ENCODE measurements at regions not wholly inside any gene's neighbourhood (a gene's known extent, or its start where the extent isn't known, plus 50 kb on each side); places are given as distances from the start of the nearest gene placed in this dataset.
A peak's percentile ranks its signal among the peaks of the same experiment; 100 is the strongest.

DNA sequence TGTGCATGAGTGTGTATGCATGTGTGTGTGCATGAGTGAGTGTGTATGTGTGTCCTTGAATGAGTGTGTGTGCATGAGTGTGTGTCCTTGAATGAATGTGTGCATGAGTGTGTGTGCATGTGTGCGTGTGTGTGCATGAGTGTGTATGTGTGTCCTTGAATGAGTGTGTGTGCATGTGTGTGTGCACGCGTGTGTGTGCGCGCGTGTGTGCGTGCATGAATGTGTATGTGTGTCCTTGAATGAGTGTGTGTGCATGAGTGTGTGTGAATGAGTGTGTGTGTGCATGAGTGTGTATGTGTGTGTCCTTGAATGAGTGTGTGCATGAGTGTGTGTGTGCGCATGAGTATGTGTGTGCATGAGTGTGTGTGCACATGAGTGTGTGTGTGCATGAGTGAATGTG, 271.9 kb downstream of the RNF144A start:
- Histone ChIP-seq H3K27ac (ENCODE audit: low read length) (no peak overlapping the region), H3K4me1 (ENCODE audit: control insufficient read depth, insufficient read depth, low read length) (peaks cover 6% of the 10 kb centered on the region), H3K9me3 (replicated peaks; ENCODE audit: control insufficient read depth, low read depth, low read length) (no peaks in the 10 kb centered on the region), H3K4me3 (ENCODE audit: low read length) (no peak overlapping the region), H3K36me3 (ENCODE audit: control insufficient read depth, insufficient read depth, low read length) (no peaks in the 10 kb centered on the region), H3K27me3 (ENCODE audit: control insufficient read depth, insufficient read depth, low read length) (no peaks in the 10 kb centered on the region)
- no peak for DNase-seq
- 88% methylated on average over 4 of the region's 8 CpGs for WGBS (ENCODE audit: insufficient coverage)

- no peak overlapping the region for H3K4me3 ChIP-seq (ENCODE audit: low read length)
- WGBS (ENCODE audit: insufficient coverage): 47% methylated on average over 3 of the region's 5 CpGs
These were observed 273.5 kb downstream of the RNF144A start for GRCh38 chr2:7190587-7191324.

DNA sequence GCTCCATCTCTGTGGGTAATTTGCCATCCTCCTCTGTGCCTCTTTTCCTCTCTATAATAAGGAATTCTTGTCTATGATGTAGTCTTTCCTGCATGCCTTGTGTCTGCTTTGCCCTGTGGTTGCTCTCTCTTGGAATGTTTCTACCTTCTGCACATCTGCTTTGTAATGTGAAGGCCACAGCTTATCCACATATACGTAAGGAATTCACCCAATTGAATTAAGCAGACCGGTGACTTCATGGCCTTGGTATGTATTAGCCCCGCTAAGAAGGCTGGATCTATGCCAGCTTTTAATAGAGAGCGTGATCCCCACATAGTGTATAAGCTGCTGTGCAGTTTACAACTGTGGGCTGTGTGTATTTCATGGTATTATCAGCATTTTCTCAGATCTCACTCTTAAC, 274.7 kb downstream of the RNF144A start:
- peak; percentile 57 for DNase-seq
- H3K27ac ChIP-seq (ENCODE audit: low read length): no peak overlapping the region
- no peaks in the 10 kb centered on the region for H3K27me3 ChIP-seq (ENCODE audit: control insufficient read depth, insufficient read depth, low read length)
- H3K9me3 ChIP-seq (replicated peaks; ENCODE audit: control insufficient read depth, low read depth, low read length): no peaks in the 10 kb centered on the region
- H3K4me1 ChIP-seq (ENCODE audit: control insufficient read depth, insufficient read depth, low read length): peaks cover 6% of the 10 kb centered on the region
- H3K36me3 ChIP-seq (ENCODE audit: control insufficient read depth, insufficient read depth, low read length): no peaks in the 10 kb centered on the region
- H3K4me3 ChIP-seq (ENCODE audit: low read length): no peak overlapping the region
- no CpG with 5 or more reads among the region's 4 CpGs for WGBS (ENCODE audit: insufficient coverage)

More at GRCh38 chr2:7190587-7191324, 273.5 kb downstream of the RNF144A start:
- DNase-seq: no peak
- Histone ChIP-seq H3K27me3 (ENCODE audit: control insufficient read depth, insufficient read depth, low read length) (no peaks in the 10 kb centered on the region), H3K9me3 (replicated peaks; ENCODE audit: control insufficient read depth, low read depth, low read length) (no peaks in the 10 kb centered on the region), H3K36me3 (ENCODE audit: control insufficient read depth, insufficient read depth, low read length) (no peaks in the 10 kb centered on the region), H3K4me1 (ENCODE audit: control insufficient read depth, insufficient read depth, low read length) (peaks cover 6% of the 10 kb centered on the region), H3K27ac (ENCODE audit: low read length) (no peak overlapping the region)

DNA sequence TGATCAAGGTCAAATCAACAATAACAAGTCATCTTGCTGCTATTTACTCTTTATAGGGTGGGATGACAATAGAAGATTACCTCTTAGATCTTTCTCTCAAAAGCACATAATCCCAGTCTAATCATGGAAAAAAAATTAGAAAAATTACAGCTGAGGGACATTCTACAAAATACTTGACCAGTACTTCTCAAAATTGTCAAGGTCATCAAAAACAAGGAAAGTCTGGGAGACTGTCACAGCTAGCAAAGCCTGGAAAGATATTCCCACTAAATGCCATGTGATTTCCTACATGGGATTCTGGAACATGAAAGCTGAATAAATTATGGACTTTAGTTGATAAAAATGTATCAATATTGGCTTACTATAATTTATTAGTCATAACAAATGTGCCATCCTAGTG, 276.2 kb downstream of the RNF144A start:
- Histone ChIP-seq H3K4me3 (ENCODE audit: low read length) (no peak overlapping the region), H3K27me3 (ENCODE audit: control insufficient read depth, insufficient read depth, low read length) (no peaks in the 10 kb centered on the region), H3K9me3 (replicated peaks; ENCODE audit: control insufficient read depth, low read depth, low read length) (no peaks in the 10 kb centered on the region), H3K36me3 (ENCODE audit: control insufficient read depth, insufficient read depth, low read length) (no peaks in the 10 kb centered on the region), H3K27ac (ENCODE audit: low read length) (no peak overlapping the region), H3K4me1 (ENCODE audit: control insufficient read depth, insufficient read depth, low read length) (peaks cover 6% of the 10 kb centered on the region)
- no peak for DNase-seq

- Histone ChIP-seq H3K27me3 (ENCODE audit: control insufficient read depth, insufficient read depth, low read length) (no peaks in the 10 kb centered on the region), H3K9me3 (replicated peaks; ENCODE audit: control insufficient read depth, low read depth, low read length) (no peaks in the 10 kb centered on the region), H3K36me3 (ENCODE audit: control insufficient read depth, insufficient read depth, low read length) (no peaks in the 10 kb centered on the region), H3K27ac (ENCODE audit: low read length) (no peak overlapping the region), H3K4me1 (ENCODE audit: control insufficient read depth, insufficient read depth, low read length) (peaks cover 6% of the 10 kb centered on the region), H3K4me3 (ENCODE audit: low read length) (no peak overlapping the region)
- no peak for DNase-seq
- WGBS (ENCODE audit: insufficient coverage): no CpG with 5 or more reads among the region's 2 CpGs
These were observed 277.7 kb downstream of the RNF144A start for GRCh38 chr2:7194950-7195349.

GRCh38 chr2:7196883-7197282, 279.7 kb downstream of the RNF144A start:
- H3K36me3 ChIP-seq (ENCODE audit: control insufficient read depth, insufficient read depth, low read length): no peaks in the 10 kb centered on the region
- no peak for DNase-seq
- no CpG with 5 or more reads among the region's 1 CpG for WGBS (ENCODE audit: insufficient coverage)
- no peak overlapping the region for H3K27ac ChIP-seq (ENCODE audit: low read length)
- no peaks in the 10 kb centered on the region for H3K27me3 ChIP-seq (ENCODE audit: control insufficient read depth, insufficient read depth, low read length)
- H3K4me1 ChIP-seq (ENCODE audit: control insufficient read depth, insufficient read depth, low read length): peaks cover 2% of the 10 kb centered on the region
- no peaks in the 10 kb centered on the region for H3K9me3 ChIP-seq (replicated peaks; ENCODE audit: control insufficient read depth, low read depth, low read length)
- no peak overlapping the region for H3K4me3 ChIP-seq (ENCODE audit: low read length)

DNA sequence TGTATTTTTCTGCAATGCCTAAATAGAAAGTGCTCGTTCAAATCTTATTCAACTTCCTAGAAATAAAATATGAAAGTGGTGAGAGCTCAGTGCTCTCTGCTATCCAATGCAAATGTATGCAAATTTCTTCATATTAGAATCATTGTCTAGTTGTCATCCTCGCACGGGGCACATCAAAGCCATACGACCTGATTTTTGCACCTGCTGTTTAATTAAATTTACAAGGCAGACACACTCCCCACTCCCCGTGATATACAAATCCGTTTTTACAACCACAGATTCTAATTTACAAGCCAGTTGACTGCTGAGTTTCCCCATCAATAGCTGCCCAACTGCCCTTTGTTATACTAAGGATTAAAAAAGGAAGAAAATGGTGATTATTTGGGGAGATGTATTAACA, 284.6 kb downstream of the RNF144A start:
- no peaks in the 10 kb centered on the region for H3K27me3 ChIP-seq (ENCODE audit: control insufficient read depth, insufficient read depth, low read length)
- no peak for DNase-seq
- 75% methylated on average over 2 of the region's 6 CpGs for WGBS (ENCODE audit: insufficient coverage)

GRCh38 chr2:7203056-7203467, 285.9 kb downstream of the RNF144A start:
- WGBS (ENCODE audit: insufficient coverage): no CpG with 5 or more reads among the region's 4 CpGs
- H3K27ac ChIP-seq (ENCODE audit: low read length): no peak overlapping the region
- DNase-seq: peak; percentile 76

More for the DNA sequence above, 284.6 kb downstream of the RNF144A start:
- no peaks in the 10 kb centered on the region for H3K4me1 ChIP-seq (ENCODE audit: control insufficient read depth, insufficient read depth, low read length)
- no peaks in the 10 kb centered on the region for H3K9me3 ChIP-seq (replicated peaks; ENCODE audit: control insufficient read depth, low read depth, low read length)
- no peak overlapping the region for H3K4me3 ChIP-seq (ENCODE audit: low read length)
- H3K36me3 ChIP-seq (ENCODE audit: control insufficient read depth, insufficient read depth, low read length): no peaks in the 10 kb centered on the region
- no peak overlapping the region for H3K27ac ChIP-seq (ENCODE audit: low read length)

GRCh38 chr2:7205151-7205830, 288.1 kb downstream of the RNF144A start:
- H3K27me3 ChIP-seq (ENCODE audit: control insufficient read depth, insufficient read depth, low read length): no peaks in the 10 kb centered on the region
- no peaks in the 10 kb centered on the region for H3K4me1 ChIP-seq (ENCODE audit: control insufficient read depth, insufficient read depth, low read length)
- H3K4me3 ChIP-seq (ENCODE audit: low read length): no peak overlapping the region
- 93% methylated on average over 7 of the region's 9 CpGs for WGBS (ENCODE audit: insufficient coverage)
- H3K27ac ChIP-seq (ENCODE audit: low read length): no peak overlapping the region
- no peak for DNase-seq
- H3K36me3 ChIP-seq (ENCODE audit: control insufficient read depth, insufficient read depth, low read length): no peaks in the 10 kb centered on the region
- no peaks in the 10 kb centered on the region for H3K9me3 ChIP-seq (replicated peaks; ENCODE audit: control insufficient read depth, low read depth, low read length)

More at GRCh38 chr2:7203056-7203467, 285.9 kb downstream of the RNF144A start:
- H3K27me3 ChIP-seq (ENCODE audit: control insufficient read depth, insufficient read depth, low read length): no peaks in the 10 kb centered on the region
- H3K9me3 ChIP-seq (replicated peaks; ENCODE audit: control insufficient read depth, low read depth, low read length): no peaks in the 10 kb centered on the region
- H3K36me3 ChIP-seq (ENCODE audit: control insufficient read depth, insufficient read depth, low read length): no peaks in the 10 kb centered on the region
- no peaks in the 10 kb centered on the region for H3K4me1 ChIP-seq (ENCODE audit: control insufficient read depth, insufficient read depth, low read length)
- H3K4me3 ChIP-seq (ENCODE audit: low read length): no peak overlapping the region

GRCh38 chr2:7206111-7206810, 289.0 kb downstream of the RNF144A start:
- H3K27me3 ChIP-seq (ENCODE audit: control insufficient read depth, insufficient read depth, low read length): no peaks in the 10 kb centered on the region
- H3K4me3 ChIP-seq (ENCODE audit: low read length): no peak overlapping the region
- H3K36me3 ChIP-seq (ENCODE audit: control insufficient read depth, insufficient read depth, low read length): no peaks in the 10 kb centered on the region
- DNase-seq: no peak
- H3K27ac ChIP-seq (ENCODE audit: low read length): no peak overlapping the region
- H3K4me1 ChIP-seq (ENCODE audit: control insufficient read depth, insufficient read depth, low read length): no peaks in the 10 kb centered on the region
- no peaks in the 10 kb centered on the region for H3K9me3 ChIP-seq (replicated peaks; ENCODE audit: control insufficient read depth, low read depth, low read length)
- 77% methylated on average over 6 of the region's 10 CpGs for WGBS (ENCODE audit: insufficient coverage)

Measured in muscle of leg (tissue), 3 donors.